Mesenchymal stem cell (in vitro differentiated cells and primary cell): ENCODE measurements at regions not wholly inside any gene's neighbourhood (a gene's known extent, or its start where the extent isn't known, plus 50 kb on each side); places are given as distances from the start of the nearest gene placed in this dataset. TPM values are rescaled to one million over a fixed set of nuclear protein-coding genes. Genes with fewer than 3 reads are reported as not detected.

Experiments used
- DNase-seq: peaks from one replicate; pipeline ENCODE4 v3.0.0-alpha.2; 2013
- H2AFZ ChIP-seq: one replicate; pipeline ENCODE4 v1.6.1; 2013; ENCODE audit warnings: low read depth, mild to moderate bottlenecking, control low read depth, inconsistent platforms, low read length, moderate library complexity
- H2AK5ac ChIP-seq: 2 replicates; pipeline ENCODE4 v1.6.1; 2013; ENCODE audit warnings: low read length, moderate library complexity, mild to moderate bottlenecking, inconsistent platforms; ENCODE audit not compliant: severe bottlenecking
- H2BK120ac ChIP-seq: one replicate; pipeline ENCODE4 v1.6.1; 2013; ENCODE audit warnings: low read depth, mild to moderate bottlenecking, inconsistent platforms, low read length, moderate library complexity
- H2BK12ac ChIP-seq, 2 experiments: one replicate each; pipeline ENCODE4 v1.6.1; 2013; ENCODE audit warnings: inconsistent platforms in 2 of 2, low read length in 2 of 2, mild to moderate bottlenecking in 2 of 2, moderate library complexity in 2 of 2, control low read depth in 1 of 2
- H2BK15ac ChIP-seq: one replicate; pipeline ENCODE4 v1.6.1; 2013; ENCODE audit warnings: mild to moderate bottlenecking, low read depth, inconsistent platforms; ENCODE audit not compliant: poor library complexity, severe bottlenecking
- H2BK5ac ChIP-seq: 2 replicates; pipeline ENCODE4 v1.6.1; 2013; ENCODE audit warnings: low read depth, mild to moderate bottlenecking, low read length, control low read depth, inconsistent platforms; ENCODE audit not compliant: poor library complexity, severe bottlenecking
- H3K14ac ChIP-seq, 2 experiments: one replicate each; pipeline ENCODE4 v1.6.1; 2013; ENCODE audit warnings: inconsistent platforms in 2 of 2, low read length in 2 of 2, control low read depth in 1 of 2, mild to moderate bottlenecking in 1 of 2, moderate library complexity in 1 of 2
- H3K18ac ChIP-seq, 2 experiments: one replicate each; pipeline ENCODE4 v1.6.1; 2013; ENCODE audit warnings: inconsistent platforms in 2 of 2, low read length in 2 of 2, control low read depth in 1 of 2, low read depth in 1 of 2, mild to moderate bottlenecking in 1 of 2
- H3K23ac ChIP-seq, 2 experiments: one replicate each; pipeline ENCODE4 v1.6.1; 2013; ENCODE audit warnings: inconsistent platforms in 2 of 2, low read length in 2 of 2, mild to moderate bottlenecking in 2 of 2, moderate library complexity in 2 of 2, control low read depth in 1 of 2
- H3K27ac ChIP-seq: 2 replicates; pipeline ENCODE4 v1.5.1; 2013; ENCODE audit warnings: mild to moderate bottlenecking, moderate library complexity, low read length, control low read depth, inconsistent platforms; ENCODE audit not compliant: poor library complexity, severe bottlenecking
- H3K27me3 ChIP-seq, 2 experiments: 2 replicates each; pipeline versions ENCODE4 v1.6.1 to v1.7.0; 2013; ENCODE audit warnings: low read length in 2 of 2, mild to moderate bottlenecking in 2 of 2, moderate library complexity in 2 of 2, control low read depth in 1 of 2, inconsistent platforms in 1 of 2; ENCODE audit not compliant: control insufficient read depth in 1 of 2, insufficient read depth in 1 of 2
- H3K36me3 ChIP-seq, 2 experiments: 2 replicates each; pipeline versions ENCODE4 v1.6.1 to v1.7.0; 2013; ENCODE audit warnings: low read length in 2 of 2, control low read depth in 1 of 2, inconsistent platforms in 1 of 2, low read depth in 1 of 2, mild to moderate bottlenecking in 1 of 2; ENCODE audit not compliant: insufficient read depth in 2 of 2, control insufficient read depth in 1 of 2
- H3K4ac ChIP-seq, 2 experiments: one replicate each; pipeline ENCODE4 v1.6.1; 2013; ENCODE audit warnings: inconsistent platforms in 2 of 2, low read length in 2 of 2, mild to moderate bottlenecking in 2 of 2, moderate library complexity in 2 of 2, control low read depth in 1 of 2, low read depth in 1 of 2
- H3K4me1 ChIP-seq: 2 replicates; pipeline ENCODE4 v1.6.1; 2013; ENCODE audit warnings: low read depth, low read length, control low read depth; ENCODE audit not compliant: control insufficient read depth, insufficient read depth
- H3K4me2 ChIP-seq: 2 replicates; pipeline ENCODE4 v1.6.1; 2013; ENCODE audit warnings: low read length, mild to moderate bottlenecking, inconsistent platforms; ENCODE audit not compliant: poor library complexity, severe bottlenecking
- H3K4me3 ChIP-seq, 2 experiments: 2 replicates each; pipeline versions ENCODE4 v1.5.1 to v1.7.0; 2013; ENCODE audit warnings: low read length in 2 of 2, mild to moderate bottlenecking in 2 of 2, control low read depth in 1 of 2, low read depth in 1 of 2; ENCODE audit not compliant: insufficient read depth in 1 of 2
- H3K79me1 ChIP-seq: replicated peaks from 2 replicates; pipeline ENCODE4 v1.6.1; 2013; ENCODE audit warnings: mild to moderate bottlenecking, control low read depth, low read length, inconsistent platforms; ENCODE audit not compliant: poor library complexity, severe bottlenecking
- H3K9ac ChIP-seq: 2 replicates; pipeline ENCODE4 v1.7.0; 2013; ENCODE audit warnings: mild to moderate bottlenecking, low read length, moderate library complexity
- H3K9me3 ChIP-seq: 2 replicates; pipeline ENCODE4 v1.7.0; 2013; ENCODE audit warnings: mild to moderate bottlenecking, low read length; ENCODE audit not compliant: control insufficient read depth
- H4K8ac ChIP-seq: one replicate; pipeline ENCODE4 v1.6.1; 2013; ENCODE audit warnings: inconsistent platforms, mild to moderate bottlenecking, low read length, moderate library complexity
- H4K91ac ChIP-seq: one replicate; pipeline ENCODE4 v1.6.1; 2013; ENCODE audit warnings: mild to moderate bottlenecking, low read length, inconsistent platforms
- WGBS: methylation state at CpG from one replicate; pipeline ENCODE4 v1.1.7; 2013; ENCODE audit warnings: mixed read lengths; 5-methylcytosine and 5-hydroxymethylcytosine counted together
- small RNA-seq: library from polyadenylated mRNA; stranded (forward); fragments of <200 nt; extraction: miRNeasy Mini kit (QIAGEN cat#:217004); gene quantifications from one replicate; pipeline ENCODE3, GENCODE V24; 2013; ENCODE audit warnings: low read depth

DNA sequence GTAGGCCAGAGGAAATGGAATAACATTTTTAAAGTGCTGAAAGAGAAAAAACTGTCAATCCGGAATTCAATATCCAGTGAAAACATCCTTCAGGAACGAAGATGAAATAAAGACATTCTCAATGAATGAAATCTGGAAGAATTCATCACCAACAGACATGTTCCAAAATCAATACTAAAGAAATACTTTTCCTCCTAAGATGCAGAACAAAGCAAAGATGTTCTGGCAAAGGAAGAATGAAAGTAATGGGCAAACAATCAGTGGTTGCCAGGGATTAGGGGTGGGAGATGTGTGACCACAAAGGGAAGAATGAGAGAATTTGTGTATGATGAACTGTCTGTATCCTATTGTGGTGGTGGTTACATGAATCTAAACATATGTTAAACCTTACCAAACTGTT is 52.8 kb upstream of the EEPD1 start:
- Histone ChIP-seq H3K4me3 (no peak overlapping the region), H2BK15ac (no peak overlapping the region)
- WGBS, result 50% methylated on average over 2 of the region's 2 CpGs

DNA sequence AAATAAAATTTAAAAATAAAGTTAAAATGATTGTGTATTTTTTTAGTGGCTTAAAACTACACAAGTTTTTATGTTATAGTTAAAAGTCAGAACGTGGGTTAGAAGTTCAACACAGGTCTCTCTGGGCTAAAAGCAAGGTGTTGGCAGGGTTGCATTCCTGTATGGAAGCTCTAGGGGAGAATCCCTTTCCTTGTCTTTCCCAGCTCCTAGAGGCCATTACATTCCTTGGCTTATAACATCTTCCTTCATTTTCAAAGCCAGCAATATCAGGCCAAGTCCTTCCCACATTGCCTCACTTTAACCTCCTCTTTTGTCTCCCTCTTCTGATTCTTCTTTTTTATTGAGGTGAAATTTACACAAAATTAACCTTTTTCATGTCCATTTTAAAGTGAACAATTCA is 52.4 kb upstream of the EEPD1 start:
- no peak for DNase-seq
- no peak overlapping the region for H2BK5ac ChIP-seq
- WGBS, result 60% methylated on average over 1 of the region's 1 CpG

More for the DNA sequence above, 52.8 kb upstream of the EEPD1 start:
- no peak overlapping the region for H3K4me2 ChIP-seq
- no peaks in the 10 kb centered on the region for H3K9me3 ChIP-seq
- H3K23ac ChIP-seq, result no peak overlapping the region
- peaks cover 0 to 5% of the 10 kb centered on the region in 2 experiments for H3K27me3 ChIP-seq
- H3K14ac ChIP-seq, result no peak overlapping the region
- no peaks in the 10 kb centered on the region for H3K4me1 ChIP-seq
- H4K8ac ChIP-seq, result no peak overlapping the region
- no peak overlapping the region for H3K27ac ChIP-seq
- no peak overlapping the region for H2BK5ac ChIP-seq
- H2AFZ ChIP-seq, result no peak overlapping the region
- no peaks in the 10 kb centered on the region for H3K79me1 ChIP-seq
- H3K9ac ChIP-seq, result no peak overlapping the region
- H2BK120ac ChIP-seq, result no peak overlapping the region
- no peak overlapping the region for H4K91ac ChIP-seq
- H3K18ac ChIP-seq, result no peak overlapping the region
- no peak for DNase-seq
- H2AK5ac ChIP-seq, result no peak overlapping the region
- H2BK12ac ChIP-seq, result no peak overlapping the region
- no peak overlapping the region for H3K4ac ChIP-seq
- no peaks in the 10 kb centered on the region for H3K36me3 ChIP-seq

More for the DNA sequence above, 52.4 kb upstream of the EEPD1 start:
- peaks cover 0 to 5% of the 10 kb centered on the region in 2 experiments for H3K27me3 ChIP-seq
- H3K18ac ChIP-seq, result no peak overlapping the region
- H2AFZ ChIP-seq, result no peak overlapping the region
- H3K4me1 ChIP-seq, result no peaks in the 10 kb centered on the region
- no peak overlapping the region for H3K4me2 ChIP-seq
- H2BK120ac ChIP-seq, result no peak overlapping the region
- H2BK15ac ChIP-seq, result no peak overlapping the region
- no peak overlapping the region for H3K4me3 ChIP-seq
- H3K79me1 ChIP-seq, result no peaks in the 10 kb centered on the region
- no peaks in the 10 kb centered on the region for H3K9me3 ChIP-seq
- no peak overlapping the region for H3K14ac ChIP-seq
- no peaks in the 10 kb centered on the region for H3K36me3 ChIP-seq
- H2BK12ac ChIP-seq, result no peak overlapping the region
- H3K23ac ChIP-seq, result no peak overlapping the region
- no peak overlapping the region for H2AK5ac ChIP-seq
- H3K4ac ChIP-seq, result no peak overlapping the region
- no peak overlapping the region for H3K27ac ChIP-seq
- no peak overlapping the region for H4K91ac ChIP-seq
- H4K8ac ChIP-seq, result no peak overlapping the region
- H3K9ac ChIP-seq, result no peak overlapping the region

Small RNA genes lying in the stretch of these regions (small RNA-seq; reads per million reads assigned to genes)
- gene RNU6-1085P, result not detected
